ENCODE measurements at regions not wholly inside any gene's neighbourhood (a gene's known extent, or its start where the extent isn't known, plus 50 kb on each side); places are given as distances from the start of the nearest gene placed in this dataset.

DNA sequence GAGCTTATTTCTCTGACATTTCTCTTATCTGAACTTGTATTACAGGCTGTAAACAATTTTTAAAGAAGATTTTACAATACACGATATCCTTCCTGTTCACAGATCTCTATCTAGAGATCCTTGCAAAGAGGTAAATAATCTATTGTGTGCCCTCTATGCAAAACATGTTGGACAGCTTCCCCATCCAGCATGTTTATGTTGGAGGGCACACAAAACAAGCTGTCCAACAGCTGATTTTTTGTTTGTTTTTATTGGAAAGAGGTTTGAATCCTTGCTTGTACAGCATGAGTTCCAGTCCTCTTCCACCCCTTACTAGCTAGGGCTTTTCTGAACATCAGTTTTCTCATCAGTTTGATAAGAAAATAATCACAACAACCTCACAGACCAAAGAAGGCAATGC lies 62.3 kb upstream of the SYNDIG1 start:
- H3K9me3 ChIP-seq: no peaks in the 10 kb centered on the region

GRCh38 chr20:24406750-24407149 lies 62.7 kb upstream of the SYNDIG1 start:
- Histone ChIP-seq H3K27ac (no peak overlapping the region), H3K36me3 (no peaks in the 10 kb centered on the region), H3K9me3 (no peaks in the 10 kb centered on the region), H3K4me1 (peaks cover 0 to 11% (median 0%) of the 10 kb centered on the region in 4 donors), H3K4me3 (no peak overlapping the region), H3K27me3 (no peaks in the 10 kb centered on the region)
- DNase-seq (ENCODE audit: low spot score in 2 of 2): no peak
- TF ChIP-seq EP300 (IDR thresholded peaks at IDR 0.05): no peak
- TF ChIP-seq POLR2A (IDR thresholded peaks at IDR 0.05): no peak
- TF ChIP-seq CTCF (IDR thresholded peaks at IDR 0.05): no peak
- 42 to 68% methylated on average over 4 of the region's 4 CpGs for WGBS, 2 donors

More for the DNA sequence above, 62.3 kb upstream of the SYNDIG1 start:
- Histone ChIP-seq H3K4me3 (no peak overlapping the region), H3K27ac (no peak overlapping the region), H3K36me3 (no peaks in the 10 kb centered on the region), H3K4me1 (peaks cover 0 to 11% (median 0%) of the 10 kb centered on the region in 4 donors), H3K27me3 (no peaks in the 10 kb centered on the region)
- 32 to 33% methylated on average over 1 of the region's 1 CpG for WGBS, 2 donors
- DNase-seq (ENCODE audit: low spot score in 2 of 2): no peak
- no peak for TF ChIP-seq POLR2A (IDR thresholded peaks at IDR 0.05)
- TF ChIP-seq CTCF (IDR thresholded peaks at IDR 0.05): no peak
- no peak for TF ChIP-seq EP300 (IDR thresholded peaks at IDR 0.05)

DNA sequence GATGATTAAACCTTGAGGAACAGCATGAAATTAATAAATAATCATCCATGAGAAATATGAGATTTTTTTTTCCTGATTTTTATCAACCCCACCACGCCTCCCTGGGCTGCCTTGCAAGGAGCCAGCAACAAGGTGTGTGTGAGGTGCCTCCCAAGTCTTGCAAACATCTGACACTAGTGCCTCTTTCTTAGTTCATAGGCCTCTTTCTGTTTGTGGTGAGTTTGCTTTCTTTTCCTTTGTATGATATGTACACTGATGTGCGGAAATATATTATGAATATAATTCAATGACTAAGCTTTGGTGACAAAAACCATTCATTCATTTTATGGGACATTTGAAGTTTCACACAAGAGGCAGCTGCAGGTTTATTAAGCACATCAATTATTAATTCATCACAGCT lies 63.2 kb upstream of the SYNDIG1 start:
- TF ChIP-seq CTCF (IDR thresholded peaks at IDR 0.05): no peak
- Histone ChIP-seq H3K4me3 (no peak overlapping the region), H3K36me3 (no peaks in the 10 kb centered on the region), H3K4me1 (peaks cover 0 to 11% (median 0%) of the 10 kb centered on the region in 4 donors), H3K27ac (no peak overlapping the region), H3K9me3 (no peaks in the 10 kb centered on the region), H3K27me3 (no peaks in the 10 kb centered on the region)
- DNase-seq (ENCODE audit: low spot score in 2 of 2): no peak
- 83 to 85% methylated on average over 2 of the region's 2 CpGs for WGBS, 2 donors

GRCh38 chr20:24405810-24406209 lies 63.6 kb upstream of the SYNDIG1 start:
- Histone ChIP-seq H3K27ac (no peak overlapping the region), H3K36me3 (no peaks in the 10 kb centered on the region), H3K27me3 (no peaks in the 10 kb centered on the region), H3K4me1 (peaks cover 0 to 11% (median 0%) of the 10 kb centered on the region in 4 donors), H3K9me3 (peaks cover 0 to 1% (median 0%) of the 10 kb centered on the region in 4 donors), H3K4me3 (no peak overlapping the region)
- DNase-seq (ENCODE audit: low spot score in 2 of 2): no peak
- TF ChIP-seq EP300 (IDR thresholded peaks at IDR 0.05) (no peak), CTCF (IDR thresholded peaks at IDR 0.05) (no peak), POLR2A (IDR thresholded peaks at IDR 0.05) (no peak)
- WGBS, 2 donors: 64 to 69% methylated on average over 2 of the region's 2 CpGs

DNA sequence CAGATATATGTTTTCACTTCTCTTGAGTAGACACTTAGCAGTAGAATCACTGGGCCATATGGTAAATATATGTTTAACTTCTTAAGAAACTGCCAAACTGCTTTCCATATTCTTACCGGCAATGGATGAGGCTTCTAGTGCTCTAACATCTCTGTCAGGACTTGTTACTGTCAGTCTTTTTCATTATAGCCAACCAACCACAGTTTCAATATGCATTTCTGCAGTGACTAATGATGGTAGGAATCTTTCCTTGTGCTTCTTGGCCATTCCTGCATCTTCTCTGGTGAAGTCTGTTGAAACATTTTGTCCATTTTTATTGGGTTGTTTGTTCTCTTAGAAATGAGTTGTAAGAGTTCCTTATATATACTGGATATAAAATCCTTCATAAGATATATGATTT lies 66.0 kb upstream of the SYNDIG1 start:
- peaks cover 0 to 11% (median 0%) of the 10 kb centered on the region in 4 donors for H3K4me1 ChIP-seq
- H3K27ac ChIP-seq: no peak overlapping the region
- no peak for DNase-seq (ENCODE audit: low spot score in 2 of 2)
- no peak for TF ChIP-seq EP300 (IDR thresholded peaks at IDR 0.05)
- no peak for TF ChIP-seq CTCF (IDR thresholded peaks at IDR 0.05)
- no peak for TF ChIP-seq POLR2A (IDR thresholded peaks at IDR 0.05)
- no peaks in the 10 kb centered on the region for H3K27me3 ChIP-seq
- WGBS, 2 donors: 86 to 93% methylated on average over 1 of the region's 1 CpG
- peaks cover 0 to 5% (median 0%) of the 10 kb centered on the region in 4 donors for H3K9me3 ChIP-seq
- no peaks in the 10 kb centered on the region for H3K36me3 ChIP-seq
- no peak overlapping the region for H3K4me3 ChIP-seq

All from tibial nerve (tissue), 4 donors.